ENCODE measurements at regions not wholly inside any gene's neighbourhood (a gene's known extent, or its start where the extent isn't known, plus 50 kb on each side); places are given as distances from the start of the nearest gene placed in this dataset.

GRCh38 chr2:22880161-22880560 lies 504.8 kb upstream of the KLHL29 start:
- no peak for ATAC-seq

- ATAC-seq: no peak
Observed at GRCh38 chr2:22882011-22882410, 503.0 kb upstream of the KLHL29 start.

GRCh38 chr2:22882643-22883042 lies 502.3 kb upstream of the KLHL29 start:
- ATAC-seq: no peak

- ATAC-seq: no peak
Observed at GRCh38 chr2:22883054-22883453, 501.9 kb upstream of the KLHL29 start.

- ATAC-seq: no peak
Observed at GRCh38 chr2:22885245-22885644, 499.7 kb upstream of the KLHL29 start.

GRCh38 chr2:22887426-22887825 lies 497.6 kb upstream of the KLHL29 start:
- no peak for ATAC-seq

- no peak for ATAC-seq
Observed at GRCh38 chr2:22887845-22888244, 497.1 kb upstream of the KLHL29 start.

- no peak for ATAC-seq
Observed at GRCh38 chr2:22890132-22890531, 494.8 kb upstream of the KLHL29 start.

- ATAC-seq: no peak
Observed at GRCh38 chr2:22893761-22894517, 491.0 kb upstream of the KLHL29 start.

- ATAC-seq: no peak
Observed at GRCh38 chr2:22894761-22895160, 490.2 kb upstream of the KLHL29 start.

- no peak for ATAC-seq
Observed at GRCh38 chr2:22897428-22897827, 487.6 kb upstream of the KLHL29 start.

- ATAC-seq: no peak
Observed at GRCh38 chr2:22900674-22901073, 484.3 kb upstream of the KLHL29 start.

GRCh38 chr2:22901471-22902179 lies 483.4 kb upstream of the KLHL29 start:
- no peak for ATAC-seq

- no peak for ATAC-seq
Observed at GRCh38 chr2:22902180-22902550, 482.8 kb upstream of the KLHL29 start.

GRCh38 chr2:22902662-22903165 lies 482.3 kb upstream of the KLHL29 start:
- no peak for ATAC-seq

- ATAC-seq: no peak
Observed at GRCh38 chr2:22903616-22904015, 481.4 kb upstream of the KLHL29 start.

GRCh38 chr2:22904126-22904684 lies 480.8 kb upstream of the KLHL29 start:
- no peak for ATAC-seq

GRCh38 chr2:22907330-22907729 lies 477.6 kb upstream of the KLHL29 start:
- no peak for ATAC-seq

GRCh38 chr2:22912398-22912797 lies 472.6 kb upstream of the KLHL29 start:
- ATAC-seq: no peak

- ATAC-seq: no peak
Observed at GRCh38 chr2:22929998-22930397, 455.0 kb upstream of the KLHL29 start.

- no peak for ATAC-seq
Observed at GRCh38 chr2:22930781-22931180, 454.2 kb upstream of the KLHL29 start.

- no peak for ATAC-seq
Observed at GRCh38 chr2:22932288-22932687, 452.7 kb upstream of the KLHL29 start.

GRCh38 chr2:22934747-22935146 lies 450.2 kb upstream of the KLHL29 start:
- ATAC-seq: no peak

GRCh38 chr2:22942441-22942840 lies 442.5 kb upstream of the KLHL29 start:
- ATAC-seq: no peak

Measured in activated CD4-positive, CD25-positive, alpha-beta regulatory T cell treated with anti-CD3 and anti-CD28 coated beads, Interleukin-2, amount 50 U/mL, for 24 hours (primary cell).